ENCODE measurements at regions not wholly inside any gene's neighbourhood (a gene's known extent, or its start where the extent isn't known, plus 50 kb on each side); places are given as distances from the start of the nearest gene placed in this dataset.

DNA sequence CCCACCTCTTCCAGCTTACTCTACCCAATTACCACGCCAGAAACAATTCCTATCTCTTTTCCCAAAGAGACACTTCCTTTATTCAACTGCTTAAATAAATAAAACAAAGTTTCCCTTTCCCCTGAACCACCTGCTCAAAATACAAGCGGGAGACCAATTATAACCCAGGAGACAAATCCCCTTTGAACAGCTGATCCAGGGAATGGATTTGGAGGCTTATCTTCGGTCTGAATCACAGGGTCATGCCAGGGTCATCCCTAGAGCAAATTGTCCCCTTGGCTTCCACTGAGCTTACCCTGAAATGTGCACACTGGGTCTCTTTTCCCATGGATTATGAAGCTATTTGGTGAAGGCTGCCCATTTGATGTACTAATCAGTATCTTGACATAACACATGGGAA is 99.9 kb upstream of the JAZF1 start:
- TF ChIP-seq EZH2 (IDR thresholded peaks at IDR 0.05; ENCODE audit: borderline replicate concordance, low read length), result no peak
- TF ChIP-seq, protein P1, sequence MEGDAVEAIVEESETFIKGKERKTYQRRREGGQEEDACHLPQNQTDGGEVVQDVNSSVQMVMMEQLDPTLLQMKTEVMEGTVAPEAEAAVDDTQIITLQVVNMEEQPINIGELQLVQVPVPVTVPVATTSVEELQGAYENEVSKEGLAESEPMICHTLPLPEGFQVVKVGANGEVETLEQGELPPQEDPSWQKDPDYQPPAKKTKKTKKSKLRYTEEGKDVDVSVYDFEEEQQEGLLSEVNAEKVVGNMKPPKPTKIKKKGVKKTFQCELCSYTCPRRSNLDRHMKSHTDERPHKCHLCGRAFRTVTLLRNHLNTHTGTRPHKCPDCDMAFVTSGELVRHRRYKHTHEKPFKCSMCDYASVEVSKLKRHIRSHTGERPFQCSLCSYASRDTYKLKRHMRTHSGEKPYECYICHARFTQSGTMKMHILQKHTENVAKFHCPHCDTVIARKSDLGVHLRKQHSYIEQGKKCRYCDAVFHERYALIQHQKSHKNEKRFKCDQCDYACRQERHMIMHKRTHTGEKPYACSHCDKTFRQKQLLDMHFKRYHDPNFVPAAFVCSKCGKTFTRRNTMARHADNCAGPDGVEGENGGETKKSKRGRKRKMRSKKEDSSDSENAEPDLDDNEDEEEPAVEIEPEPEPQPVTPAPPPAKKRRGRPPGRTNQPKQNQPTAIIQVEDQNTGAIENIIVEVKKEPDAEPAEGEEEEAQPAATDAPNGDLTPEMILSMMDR (conservative IDR thresholded peaks at IDR 0.05 in 1 of 2, IDR thresholded peaks at IDR 0.05 in 1 of 2; ENCODE audit: extremely low read depth in 1 of 2, insufficient read depth in 1 of 2, low read depth in 1 of 2, low read length in 2 of 2), result no peak

Measured in mammary epithelial cell (primary cell).